HepG2 (cell line): ENCODE measurements at regions not wholly inside any gene's neighbourhood (a gene's known extent, or its start where the extent isn't known, plus 50 kb on each side); places are given as distances from the start of the nearest gene placed in this dataset.

ENCODE experiments used
- ATAC-seq: fragments of 200-7000 bp; cut with Tn5 transposase; 3 replicates; pipeline ENCODE4 v1.9.1; 2020; ENCODE audit warnings: mild to moderate bottlenecking, moderate library complexity
- BruUV-seq: library from RNA; stranded (reverse); fragments of 400-500 nt; replicated peaks from 2 replicates; lab custom pipeline; 2021; lab: Mats Ljungman, UMichigan
- CTCF ChIA-PET: fragments of 300-600 bp; formaldehyde crosslinking; extraction: SDS; loops from one replicate; lab custom pipeline; 2021; ENCODE audit warnings: low total read pairs, inconsistent platforms, low intra/inter-chr PET ratio; lab: Yijun Ruan, JAX
- POLR2A ChIA-PET: fragments of 350-600 bp; sonication (Branson Sonifier 250); formaldehyde crosslinking; loops from one replicate; lab custom pipeline; 2020; ENCODE audit warnings: antibody characterized with exemption, inconsistent platforms; lab: Yijun Ruan, JAX
- DNase-seq: peaks from one replicate; pipeline ENCODE4 v3.0.0-alpha.2; 2015; ENCODE audit warnings: low spot score
- FAIRE-seq: peaks from 3 replicates; lab custom pipeline; 2011; peaks lifted over from hg19 to GRCh38; lab: Jason Lieb, UNC
- H2AFZ ChIP-seq: one replicate; pipeline ENCODE4 v1.6.1; 2011; ENCODE audit warnings: low read length, inconsistent platforms
- H3K27ac ChIP-seq: fragments of 300-600 bp; 3 replicates; pipeline ENCODE4 v1.8.0; 2011; ENCODE audit warnings: mixed run types, mild to moderate bottlenecking, mixed read lengths, low read length, inconsistent platforms; ENCODE audit not compliant: insufficient read depth; ENCODE audit errors: extremely low read length
- H3K27me3 ChIP-seq, 2 experiments: fragments of 200-600 bp in 1 of 2; 2 replicates in 1 of 2; 3 replicates in 1 of 2; pipeline versions ENCODE4 v1.6.0 to v1.8.0; 2011; ENCODE audit warnings: low read length in 2 of 2, mild to moderate bottlenecking in 2 of 2, moderate library complexity in 2 of 2, inconsistent platforms in 1 of 2; ENCODE audit not compliant: insufficient read depth in 2 of 2, control insufficient read depth in 1 of 2
- H3K36me3 ChIP-seq, 2 experiments: fragments of 200-600 bp in 1 of 2; replicated peaks in 1 of 2; 2 replicates in 1 of 2; 3 replicates in 1 of 2; pipeline versions ENCODE4 v1.5.1 to v1.8.0; 2011; ENCODE audit warnings: low read length in 2 of 2, inconsistent platforms in 1 of 2; ENCODE audit not compliant: insufficient read depth in 2 of 2, control insufficient read depth in 1 of 2
- H3K4me1 ChIP-seq: 2 replicates; pipeline ENCODE4 v1.5.1; 2012; ENCODE audit warnings: low read length, inconsistent platforms; ENCODE audit not compliant: insufficient read depth
- H3K4me2 ChIP-seq: 2 replicates; pipeline ENCODE4 v1.6.0; 2011; ENCODE audit warnings: low read depth, low read length, inconsistent platforms
- H3K4me3 ChIP-seq, 3 experiments: fragments of 200-600 bp in 1 of 3; sonication (generic), shearing (Covaris generic) in 1 of 3; replicated peaks in 1 of 3; 2 replicates each; pipeline ENCODE4 v1.5.1; 2011 to 2016; ENCODE audit warnings: low read length in 3 of 3, inconsistent platforms in 2 of 3, low read depth in 2 of 3, mild to moderate bottlenecking in 2 of 3, control low read depth in 1 of 3, mixed read lengths in 1 of 3; ENCODE audit not compliant: insufficient read depth in 1 of 3
- H3K79me2 ChIP-seq: one replicate; pipeline ENCODE4 v1.6.1; 2011; ENCODE audit warnings: low read length, inconsistent platforms; ENCODE audit not compliant: insufficient read depth
- H3K9ac ChIP-seq: 2 replicates; pipeline ENCODE4 v1.6.0; 2011; ENCODE audit warnings: mild to moderate bottlenecking, low read depth, low read length, inconsistent platforms; ENCODE audit not compliant: insufficient read depth
- H3K9me3 ChIP-seq: 2 replicates; pipeline ENCODE4 v1.5.1; 2012; ENCODE audit warnings: mild to moderate bottlenecking, low read length
- H4K20me1 ChIP-seq: 2 replicates; pipeline ENCODE4 v1.6.0; 2011; ENCODE audit warnings: inconsistent platforms, mild to moderate bottlenecking, low read length, moderate library complexity; ENCODE audit not compliant: insufficient read depth
- BRCA1 ChIP-seq: sonication (generic); formaldehyde crosslinking; IDR thresholded peaks from 2 replicates; pipeline ENCODE4 v1.4.0; 2020; ENCODE audit warnings: missing genetic modification reagents
- GFI1 ChIP-seq: sonication (generic); formaldehyde crosslinking; IDR thresholded peaks from 2 replicates; pipeline ENCODE4 v1.5.0; 2020; ENCODE audit warnings: missing genetic modification reagents, mild to moderate bottlenecking, borderline replicate concordance
- JUN ChIP-seq: sonication (generic); formaldehyde crosslinking; IDR thresholded peaks from 2 replicates; pipeline ENCODE4 v1.4.0; 2020; ENCODE audit warnings: mild to moderate bottlenecking, missing genetic modification reagents
- KDM6A ChIP-seq: IDR thresholded peaks from 2 replicates; pipeline ENCODE4 v1.6.1; 2016; ENCODE audit warnings: low read depth
- MLLT10 ChIP-seq: sonication (generic); formaldehyde crosslinking; IDR thresholded peaks from 2 replicates; pipeline ENCODE4 v1.4.0; 2020; ENCODE audit warnings: missing genetic modification reagents
- MXD4 ChIP-seq: IDR thresholded peaks from 2 replicates; pipeline ENCODE4 v1.6.1; 2016; ENCODE audit warnings: mild to moderate bottlenecking, missing biosample characterization, missing genetic modification reagents
- NONO ChIP-seq, 2 experiments: fragments of 450-650 bp in 1 of 2; sonication (generic) in 1 of 2; formaldehyde crosslinking in 1 of 2; IDR thresholded peaks in 1 of 2; conservative IDR thresholded peaks in 1 of 2; 2 replicates each; pipeline versions ENCODE4 v1.6.1 to v1.8.0; 2017 to 2022; ENCODE audit warnings: mild to moderate bottlenecking in 1 of 2, missing genetic modification reagents in 1 of 2, moderate library complexity in 1 of 2
- RCOR2 ChIP-seq: IDR thresholded peaks from 2 replicates; pipeline ENCODE4 v1.6.1; 2016; ENCODE audit warnings: missing biosample characterization, missing genetic modification reagents
- RXRA ChIP-seq: sonication (generic); formaldehyde crosslinking; IDR thresholded peaks from 2 replicates; pipeline ENCODE4 v1.5.1; 2020; ENCODE audit warnings: missing genetic modification reagents
- RXRB ChIP-seq: IDR thresholded peaks from 2 replicates; pipeline ENCODE4 v1.6.1; 2016; ENCODE audit warnings: borderline replicate concordance, missing genetic modification reagents, missing compliant biosample characterization
- TARDBP ChIP-seq: sonication (generic); formaldehyde crosslinking; IDR thresholded peaks from 2 replicates; pipeline ENCODE4 v1.8.0; 2022; ENCODE audit warnings: mild to moderate bottlenecking, missing genetic modification reagents
- TCF7L2 ChIP-seq: IDR thresholded peaks from 2 replicates; pipeline ENCODE4 v1.6.1; 2011; ENCODE audit warnings: mild to moderate bottlenecking, low read depth, low read length, moderate library complexity
- TFAP4 ChIP-seq: sonication (generic); IDR thresholded peaks from 2 replicates; pipeline ENCODE4 v1.6.1; 2016; ENCODE audit warnings: low read depth, borderline replicate concordance
- XRCC5 ChIP-seq: fragments of 200-400 bp; formaldehyde crosslinking; optimal IDR thresholded peaks from 2 replicates; pipeline ENCODE3; 2017; ENCODE audit warnings: mild to moderate bottlenecking, low read length
- ZFY ChIP-seq: sonication (generic); formaldehyde crosslinking; IDR thresholded peaks from 2 replicates; pipeline ENCODE4 v1.4.0; 2020; ENCODE audit warnings: missing genetic modification reagents
- ZNF292 ChIP-seq: sonication (generic); formaldehyde crosslinking; IDR thresholded peaks from 2 replicates; pipeline ENCODE4 v1.8.1; 2022; ENCODE audit warnings: mild to moderate bottlenecking, low read depth, missing genetic modification reagents, borderline replicate concordance
- ZNF432 ChIP-seq: sonication (generic); formaldehyde crosslinking; IDR thresholded peaks from 2 replicates; pipeline ENCODE4 v1.5.0; 2020; ENCODE audit warnings: missing genetic modification reagents, mild to moderate bottlenecking, borderline replicate concordance
- ZNF530 ChIP-seq: sonication (generic); formaldehyde crosslinking; IDR thresholded peaks from 2 replicates; pipeline ENCODE4 v1.5.0; 2020; ENCODE audit warnings: low read depth, mild to moderate bottlenecking, missing genetic modification reagents
- ZNF740 ChIP-seq: sonication (generic); formaldehyde crosslinking; IDR thresholded peaks from 2 replicates; pipeline ENCODE4 v1.4.0; 2020; ENCODE audit warnings: missing genetic modification reagents
- ZNF839 ChIP-seq: sonication (generic); formaldehyde crosslinking; IDR thresholded peaks from 2 replicates; pipeline ENCODE4 v1.4.0; 2020; ENCODE audit warnings: missing genetic modification reagents, mild to moderate bottlenecking, borderline replicate concordance
- WGBS: methylation state at CpG from one replicate; pipeline ENCODE4 v1.1.6; 2017; ENCODE audit warnings: low lambda C conversion rate; 5-methylcytosine and 5-hydroxymethylcytosine counted together
- in situ Hi-C: cut with HindIII; loops from 2 replicates; pipeline ENCODE4 v1.10.0; 2017; ENCODE audit warnings: low pct_unique_long_range_greater_than_20kb; ENCODE audit not compliant: extremely low pct_ligation_motif_present
- intact Hi-C: fragments of 100-400 bp; cut with micrococcal nuclease; formaldehyde crosslinking; loops from one replicate; pipeline ENCODE4 v1.10.0; 2022; ENCODE audit not compliant: unreplicated experiment
- TF ChIP-seq, protein P1 (sequence below): IDR thresholded peaks from 2 replicates; pipeline ENCODE4 v1.6.1; 2016; ENCODE audit warnings: control low read depth
- TF ChIP-seq, protein P2 (sequence below): sonication (generic); formaldehyde crosslinking; IDR thresholded peaks from 2 replicates; pipeline ENCODE4 v1.4.0; 2020; ENCODE audit warnings: missing genetic modification reagents

DNA sequence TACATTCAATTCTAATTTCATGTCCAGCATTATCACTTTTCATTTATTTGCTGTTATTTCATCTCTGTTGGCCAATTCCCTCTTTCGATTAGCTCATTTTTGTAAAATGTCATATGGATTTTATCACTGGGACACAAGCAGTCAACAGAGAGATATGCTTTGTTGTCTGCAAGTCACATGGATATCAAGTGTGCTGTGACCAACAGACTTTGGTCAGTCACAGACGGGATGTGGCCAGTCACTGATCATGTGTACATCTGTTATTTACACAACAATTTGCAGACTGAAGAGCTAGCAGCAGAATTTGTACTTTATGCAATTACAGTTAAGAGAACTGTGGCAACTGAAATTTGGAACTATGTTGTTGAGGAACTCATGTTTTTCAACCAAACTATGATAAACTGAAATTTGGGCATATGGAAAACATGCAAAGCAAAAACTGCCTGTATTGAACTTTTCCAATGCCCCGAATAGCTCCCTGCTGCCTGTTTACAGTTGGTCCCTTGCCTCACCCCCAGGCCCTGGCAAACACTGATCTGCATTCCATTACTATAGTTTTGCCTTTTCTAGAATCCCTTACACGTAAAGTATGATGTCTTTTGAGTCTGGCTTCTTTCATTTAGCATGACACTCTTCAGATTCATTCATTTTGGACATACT is 104.4 kb downstream of the RPL22L1 start:
- intact Hi-C loops (no loop called here), in situ Hi-C loops (no loop called here)
- no peaks in the 10 kb centered on the region for H3K79me2 ChIP-seq
- DNase-seq, result peak; percentile 86
- peak; percentile 99 for ATAC-seq
- H4K20me1 ChIP-seq, result no peaks in the 10 kb centered on the region
- H3K36me3 ChIP-seq, result no peaks in the 10 kb centered on the region
- H3K4me3 ChIP-seq, result peak overlapping the region in 1 of 3 experiments; percentile 29; a peak in 2 of 6 replicates
- H2AFZ ChIP-seq, result no peak overlapping the region
- H3K27ac ChIP-seq, result peak overlapping the region; percentile 65
- no peaks in the 10 kb centered on the region for H3K9me3 ChIP-seq
- POLR2A ChIA-PET, result interaction anchor here (0.6 kb wide), 1 partner anchor 340 kb away, joined by 3 read pairs; no protein-coding TSS in a partner anchor
- peaks cover 51% of the 10 kb centered on the region for H3K4me1 ChIP-seq
- no peaks in the 10 kb centered on the region for H3K27me3 ChIP-seq
- peak overlapping the region; percentile 68 for H3K4me2 ChIP-seq
- 0% methylated on average over 4 of the region's 4 CpGs for WGBS
- peak overlapping the region; percentile 27; the same call in 1 of the 2 replicates for H3K9ac ChIP-seq
- CTCF ChIA-PET, result no interaction called here
- peak; percentile 77 for FAIRE-seq
- BruUV-seq, result no TSS peak
- TF ChIP-seq BRCA1 (CRISPR knock-in tag) (no peak), MXD4 (CRISPR knock-in tag) (no peak), TFAP4 (peak; percentile 78), TCF7L2 (no peak), ZNF432 (CRISPR knock-in tag) (no peak), MLLT10 (CRISPR knock-in tag) (no peak), ZNF530 (CRISPR knock-in tag) (no peak), RXRB (peak; percentile 54; the same call in 1 of the 2 replicates), ZNF839 (no peak), JUN (CRISPR knock-in tag) (0 out of 2 replicates have a peak, but pooled peaks have one; percentile 18), ZFY (CRISPR knock-in tag) (no peak), RXRA (CRISPR knock-in tag) (no peak), ZNF292 (CRISPR knock-in tag) (peak; percentile 82; the same call in 1 of the 2 replicates), XRCC5 (peak; percentile 22), RCOR2 (no peak), ZNF740 (CRISPR knock-in tag) (no peak), KDM6A (CRISPR knock-in tag) (peak; percentile 77), GFI1 (CRISPR knock-in tag) (no peak), TARDBP (CRISPR knock-in tag) (peak; percentile 65; the same call in 1 of the 2 replicates), NONO (IDR thresholded peaks at IDR 0.05) (no peak), NONO (CRISPR knock-in tag; conservative IDR thresholded peaks at IDR 0.05) (0 out of 2 replicates have a peak, but pooled peaks have one; percentile 44)
- TF ChIP-seq, protein P1, sequence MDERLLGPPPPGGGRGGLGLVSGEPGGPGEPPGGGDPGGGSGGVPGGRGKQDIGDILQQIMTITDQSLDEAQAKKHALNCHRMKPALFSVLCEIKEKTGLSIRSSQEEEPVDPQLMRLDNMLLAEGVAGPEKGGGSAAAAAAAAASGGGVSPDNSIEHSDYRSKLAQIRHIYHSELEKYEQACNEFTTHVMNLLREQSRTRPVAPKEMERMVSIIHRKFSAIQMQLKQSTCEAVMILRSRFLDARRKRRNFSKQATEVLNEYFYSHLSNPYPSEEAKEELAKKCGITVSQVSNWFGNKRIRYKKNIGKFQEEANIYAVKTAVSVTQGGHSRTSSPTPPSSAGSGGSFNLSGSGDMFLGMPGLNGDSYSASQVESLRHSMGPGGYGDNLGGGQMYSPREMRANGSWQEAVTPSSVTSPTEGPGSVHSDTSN (CRISPR knock-in tag), result no peak
- TF ChIP-seq, protein P2, sequence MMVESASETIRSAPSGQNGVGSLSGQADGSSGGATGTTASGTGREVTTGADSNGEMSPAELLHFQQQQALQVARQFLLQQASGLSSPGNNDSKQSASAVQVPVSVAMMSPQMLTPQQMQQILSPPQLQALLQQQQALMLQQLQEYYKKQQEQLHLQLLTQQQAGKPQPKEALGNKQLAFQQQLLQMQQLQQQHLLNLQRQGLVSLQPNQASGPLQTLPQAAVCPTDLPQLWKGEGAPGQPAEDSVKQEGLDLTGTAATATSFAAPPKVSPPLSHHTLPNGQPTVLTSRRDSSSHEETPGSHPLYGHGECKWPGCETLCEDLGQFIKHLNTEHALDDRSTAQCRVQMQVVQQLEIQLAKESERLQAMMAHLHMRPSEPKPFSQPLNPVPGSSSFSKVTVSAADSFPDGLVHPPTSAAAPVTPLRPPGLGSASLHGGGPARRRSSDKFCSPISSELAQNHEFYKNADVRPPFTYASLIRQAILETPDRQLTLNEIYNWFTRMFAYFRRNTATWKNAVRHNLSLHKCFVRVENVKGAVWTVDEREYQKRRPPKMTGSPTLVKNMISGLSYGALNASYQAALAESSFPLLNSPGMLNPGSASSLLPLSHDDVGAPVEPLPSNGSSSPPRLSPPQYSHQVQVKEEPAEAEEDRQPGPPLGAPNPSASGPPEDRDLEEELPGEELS (CRISPR knock-in tag), result peak; percentile 89
